Renal pelvis (tissue), 1 donor: ENCODE measurements at regions not wholly inside any gene's neighbourhood (a gene's known extent, or its start where the extent isn't known, plus 50 kb on each side); places are given as distances from the start of the nearest gene placed in this dataset.
"Not testable (repeated sequence)": the region's sequence is repeated elsewhere in the genome, so short reads cannot be mapped to it uniquely, and the experiment has no call there.

ENCODE experiments used
- DNase-seq: peaks from one replicate; pipeline ENCODE4 v3.0.0-alpha.2; 2013

GRCh38 chr4:174069848-174070330 is 213.6 kb downstream of the FBXO8 start:
- DNase-seq = no peak

- DNase-seq = no peak
Measured at GRCh38 chr4:174066611-174067205, 216.8 kb downstream of the FBXO8 start.

DNA sequence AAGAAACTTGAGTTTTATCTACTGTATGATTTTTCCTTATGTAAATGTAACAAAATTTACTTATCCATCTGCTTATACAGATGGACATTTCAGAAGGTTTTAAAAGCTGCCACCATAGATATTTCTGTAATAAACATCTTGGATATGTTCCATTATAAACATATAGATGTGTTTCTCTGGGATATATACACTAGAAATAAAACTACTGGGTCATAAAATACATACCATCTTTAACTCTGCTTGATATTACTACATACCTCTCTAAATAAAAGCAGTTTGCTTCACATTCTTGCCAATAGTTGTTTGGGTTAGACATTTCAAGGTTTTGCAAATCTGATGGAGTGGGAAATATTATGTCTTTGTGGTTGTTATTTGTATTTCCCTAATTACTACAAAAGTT is 220.6 kb downstream of the FBXO8 start:
- no peak for DNase-seq

- no peak for DNase-seq
Measured at GRCh38 chr4:174061026-174061425, 222.4 kb downstream of the FBXO8 start.

- DNase-seq = no peak
Measured at GRCh38 chr4:174058846-174059245, 224.6 kb downstream of the FBXO8 start.

GRCh38 chr4:174056959-174057358 is 226.5 kb downstream of the FBXO8 start:
- DNase-seq = no peak

- DNase-seq = no peak
Measured at GRCh38 chr4:174055344-174055743, 228.1 kb downstream of the FBXO8 start.

- DNase-seq = no peak
Measured at GRCh38 chr4:174053895-174054294, 229.6 kb downstream of the FBXO8 start.

- DNase-seq = no peak
Measured at GRCh38 chr4:174047363-174047762, 236.1 kb downstream of the FBXO8 start.

- not testable (repeated sequence) for DNase-seq
Measured at GRCh38 chr4:174045829-174046228, 237.6 kb downstream of the FBXO8 start.

DNA sequence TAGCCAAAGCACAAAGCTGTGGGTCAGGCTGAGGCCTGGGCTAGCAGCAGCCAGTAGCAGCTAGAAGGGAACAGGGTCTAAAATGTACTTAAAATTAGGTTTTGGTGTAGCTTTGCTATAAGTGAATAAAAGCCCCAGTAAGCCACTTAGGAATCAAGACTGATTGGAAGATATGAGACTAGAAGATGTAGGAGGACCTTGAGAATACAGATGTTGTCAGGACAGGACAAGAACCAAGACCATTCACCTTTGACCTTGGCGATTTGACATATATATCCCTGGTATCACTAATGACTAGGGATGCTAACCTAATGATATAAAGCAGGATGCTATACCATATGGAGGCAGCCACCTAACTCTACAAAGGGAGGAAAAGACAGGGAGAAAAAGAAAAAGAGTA is 238.1 kb downstream of the FBXO8 start:
- no peak for DNase-seq

- no peak for DNase-seq
Measured at GRCh38 chr4:174041555-174042105, 241.8 kb downstream of the FBXO8 start.

GRCh38 chr4:174040287-174040686 is 243.2 kb downstream of the FBXO8 start:
- DNase-seq = no peak

DNA sequence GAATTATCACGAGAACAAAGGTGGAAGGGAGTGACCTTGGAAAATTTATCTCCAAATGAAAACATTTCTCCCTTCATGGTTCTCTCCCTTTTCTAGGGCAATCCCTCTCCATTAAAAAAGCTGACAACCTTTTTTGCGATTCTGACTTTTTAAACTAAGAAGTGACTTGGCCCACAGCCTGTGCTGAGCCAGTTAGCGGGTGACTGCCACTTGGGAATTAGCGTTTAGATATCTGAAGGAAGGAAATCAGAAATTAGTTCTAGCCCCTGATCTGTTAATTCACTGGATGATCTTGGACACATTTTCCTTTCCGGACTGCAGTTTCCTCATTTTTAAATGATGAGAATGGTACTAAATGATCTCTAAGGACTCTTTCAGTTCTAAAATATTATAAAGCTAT is 245.0 kb downstream of the FBXO8 start:
- DNase-seq = no peak

DNA sequence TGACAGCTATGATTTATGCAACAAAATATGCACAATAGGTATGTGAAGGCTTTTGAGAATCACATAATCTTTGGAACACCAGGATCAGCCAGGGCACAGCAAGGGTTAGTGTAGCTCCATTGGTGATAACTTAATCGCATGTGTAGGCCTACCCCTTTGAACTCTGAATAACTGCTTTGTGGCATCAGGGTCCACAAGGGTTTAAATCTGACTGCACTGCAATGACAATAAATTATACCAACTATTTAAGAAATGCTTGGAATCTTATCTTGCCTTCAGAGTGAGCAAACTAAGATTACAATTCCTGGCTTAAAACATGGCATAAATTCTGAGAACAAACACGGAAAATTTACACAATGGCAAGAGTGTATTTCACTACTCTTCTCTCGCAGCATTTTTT is 245.8 kb downstream of the FBXO8 start:
- DNase-seq = no peak

DNA sequence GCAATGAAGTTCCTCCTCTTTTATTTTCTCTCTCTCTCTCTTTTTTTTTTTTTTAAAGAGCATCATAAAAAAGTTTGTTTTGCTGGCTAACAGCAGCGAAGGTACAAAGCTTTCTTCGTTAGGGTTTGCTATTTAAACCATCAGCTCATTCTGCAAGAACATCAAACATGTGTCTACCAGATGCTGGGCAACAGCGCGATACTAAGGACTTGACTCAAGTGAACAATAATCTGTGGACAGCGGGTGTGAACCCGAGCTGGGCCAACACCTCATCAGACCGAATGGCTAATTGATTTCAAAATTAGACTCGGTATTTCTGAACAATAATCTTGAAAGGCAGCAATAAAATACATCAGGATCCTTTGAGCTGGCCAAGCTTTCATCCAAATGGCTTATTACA is 246.4 kb downstream of the FBXO8 start:
- DNase-seq = no peak

DNA sequence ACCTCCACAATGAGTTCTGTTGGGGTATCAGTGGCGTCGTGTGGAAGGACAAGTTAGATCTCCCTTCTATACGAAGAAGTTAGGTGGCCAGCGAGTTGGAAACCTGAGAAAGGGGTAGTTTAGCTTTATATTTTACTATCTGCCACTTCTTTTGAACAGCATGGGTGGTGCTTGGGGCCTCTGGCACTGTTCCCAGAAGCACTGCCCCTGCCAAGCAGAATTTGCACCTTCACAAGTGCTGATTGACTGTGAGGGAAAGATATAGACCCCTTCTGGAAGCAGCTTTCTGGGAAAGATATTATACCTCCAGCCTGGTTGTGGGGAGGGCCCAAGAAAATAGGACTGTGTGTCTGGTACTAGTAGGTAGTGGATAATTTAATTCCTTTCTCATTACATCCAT is 246.9 kb downstream of the FBXO8 start:
- DNase-seq = no peak

DNA sequence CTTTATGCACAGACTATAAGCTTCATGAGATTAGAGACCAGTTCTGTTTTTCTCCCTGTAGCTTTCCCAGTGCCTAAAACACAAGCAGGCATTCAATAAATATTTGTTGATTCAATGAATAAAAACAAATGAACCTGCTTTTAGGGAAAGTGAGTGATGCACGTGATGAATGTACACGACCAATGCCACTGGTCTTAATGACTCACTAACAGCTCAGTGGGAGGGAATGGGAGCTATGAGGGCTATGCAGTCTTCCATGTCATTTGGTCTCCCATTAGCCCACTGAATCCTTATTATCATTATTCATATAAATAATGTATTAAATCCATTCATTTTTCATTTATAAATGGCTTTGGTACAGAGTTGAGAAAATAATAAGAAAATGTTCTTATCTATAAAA is 247.4 kb downstream of the FBXO8 start:
- DNase-seq = no peak

- no peak for DNase-seq
Measured at GRCh38 chr4:174023641-174024040, 259.8 kb downstream of the FBXO8 start.

DNA sequence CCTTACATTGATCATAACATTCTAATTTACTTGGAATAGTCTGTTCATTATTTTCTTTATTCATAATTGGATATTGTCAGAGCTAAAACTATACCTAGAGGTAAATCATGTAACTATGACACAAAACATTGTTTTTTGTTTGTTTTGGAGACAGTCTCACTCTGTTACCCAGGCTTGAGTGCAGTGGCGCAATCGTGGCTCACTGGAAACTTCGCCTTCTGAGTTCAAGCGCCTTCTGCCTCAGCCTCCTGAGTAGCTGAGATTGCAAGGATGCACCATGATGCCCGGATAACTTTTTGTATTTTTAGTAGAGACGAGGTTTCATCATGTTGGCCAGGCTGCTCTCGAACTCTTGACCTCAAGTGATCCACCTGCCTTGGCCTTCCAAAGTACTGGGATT is 265.2 kb downstream of the FBXO8 start:
- no peak for DNase-seq

GRCh38 chr4:174016251-174016650 is 267.2 kb downstream of the FBXO8 start:
- no peak for DNase-seq

GRCh38 chr4:174012886-174013259 is 270.6 kb downstream of the FBXO8 start:
- DNase-seq = no peak

- no peak for DNase-seq
Measured at GRCh38 chr4:174012135-174012885, 271.2 kb downstream of the FBXO8 start.

DNA sequence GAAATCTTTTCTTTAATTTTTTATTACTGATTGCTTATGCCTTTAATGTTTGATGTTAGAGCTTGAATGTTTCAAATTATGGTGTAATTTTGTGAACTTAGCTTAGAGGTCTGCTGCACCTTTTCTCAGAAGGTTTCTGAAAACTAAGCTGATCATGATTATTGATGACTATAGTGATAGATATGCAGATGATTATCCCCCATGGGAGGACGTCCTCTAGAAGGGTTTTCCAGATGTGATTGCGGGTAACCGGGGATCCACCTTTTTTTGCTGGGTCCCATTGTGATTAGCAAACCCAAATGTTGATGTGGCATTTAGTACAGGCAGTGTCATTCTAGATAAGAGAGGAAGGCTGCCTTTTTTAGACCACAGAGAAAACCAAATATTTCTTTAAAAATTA is 272.9 kb downstream of the FBXO8 start:
- no peak for DNase-seq
